ENCODE measurements at regions not wholly inside any gene's neighbourhood (a gene's known extent, or its start where the extent isn't known, plus 50 kb on each side); places are given as distances from the start of the nearest gene placed in this dataset.

- no peak for TF ChIP-seq RAD21 (IDR thresholded peaks at IDR 0.05; ENCODE audit: low read depth)
- no peak for TF ChIP-seq EP300 (IDR thresholded peaks at IDR 0.05; ENCODE audit: borderline replicate concordance)
- no peak for TF ChIP-seq TAF1 (IDR thresholded peaks at IDR 0.05; ENCODE audit: low read depth)
- TF ChIP-seq FOXM1 (IDR thresholded peaks at IDR 0.05; ENCODE audit: borderline replicate concordance, low read depth) = no peak
- TF ChIP-seq CREB1 (IDR thresholded peaks at IDR 0.05; ENCODE audit: low read depth) = no peak
Observed at GRCh38 chr13:78024996-78025395, 106.4 kb upstream of the EDNRB start.
